Activated CD8-positive, alpha-beta memory T cell treated with anti-CD3 and anti-CD28 coated beads for 1 hour (primary cell): ENCODE measurements at regions not wholly inside any gene's neighbourhood (a gene's known extent, or its start where the extent isn't known, plus 50 kb on each side); places are given as distances from the start of the nearest gene placed in this dataset.
"Not testable (repeated sequence)": the region's sequence is repeated elsewhere in the genome, so short reads cannot be mapped to it uniquely, and the experiment has no call there.

Experiments used
- DNase-seq, 2 donors: peaks; one replicate each; pipeline ENCODE4 v3.0.0-alpha.2; 2020; ENCODE audit warnings: low read depth in 1 of 2; ENCODE audit errors: extremely low read depth in 1 of 2

GRCh38 chr5:2536632-2537377 is 214.7 kb downstream of the IRX2 start:
- DNase-seq: no peak

GRCh38 chr5:2534970-2535369 is 216.5 kb downstream of the IRX2 start:
- no peak for DNase-seq

- DNase-seq: no peak
Measured at GRCh38 chr5:2534251-2534650, 217.2 kb downstream of the IRX2 start.

- not testable (repeated sequence) for DNase-seq
Measured at GRCh38 chr5:2533848-2534247, 217.6 kb downstream of the IRX2 start.

GRCh38 chr5:2532809-2533208 is 218.7 kb downstream of the IRX2 start:
- DNase-seq: no peak

- DNase-seq: no peak
Measured at GRCh38 chr5:2531318-2531717, 220.2 kb downstream of the IRX2 start.

- no peak for DNase-seq
Measured at GRCh38 chr5:2530609-2531008, 220.9 kb downstream of the IRX2 start.

GRCh38 chr5:2529371-2530092 is 221.9 kb downstream of the IRX2 start:
- DNase-seq: no peak

- no peak for DNase-seq
Measured at GRCh38 chr5:2525351-2525750, 226.1 kb downstream of the IRX2 start.

GRCh38 chr5:2524620-2525019 is 226.9 kb downstream of the IRX2 start:
- DNase-seq: no peak

- no peak for DNase-seq
Measured at GRCh38 chr5:2523180-2523579, 228.3 kb downstream of the IRX2 start.

GRCh38 chr5:2522372-2522771 is 229.1 kb downstream of the IRX2 start:
- DNase-seq: no peak

GRCh38 chr5:2519153-2519552 is 232.3 kb downstream of the IRX2 start:
- no peak for DNase-seq

GRCh38 chr5:2517451-2517850 is 234.0 kb downstream of the IRX2 start:
- no peak for DNase-seq

GRCh38 chr5:2515180-2515764 is 236.2 kb downstream of the IRX2 start:
- DNase-seq: no peak

- no peak for DNase-seq
Measured at GRCh38 chr5:2514484-2514883, 237.0 kb downstream of the IRX2 start.

GRCh38 chr5:2511706-2512105 is 239.8 kb downstream of the IRX2 start:
- DNase-seq: no peak

- DNase-seq: no peak
Measured at GRCh38 chr5:2511126-2511525, 240.4 kb downstream of the IRX2 start.

GRCh38 chr5:2509527-2509926 is 241.9 kb downstream of the IRX2 start:
- no peak for DNase-seq

GRCh38 chr5:2508514-2508913 is 243.0 kb downstream of the IRX2 start:
- no peak for DNase-seq

- DNase-seq: no peak
Measured at GRCh38 chr5:2507611-2508010, 243.9 kb downstream of the IRX2 start.

GRCh38 chr5:2506603-2507002 is 244.9 kb downstream of the IRX2 start:
- DNase-seq: no peak
